Effector CD4-positive, alpha-beta T cell (primary cell): ENCODE measurements at regions not wholly inside any gene's neighbourhood (a gene's known extent, or its start where the extent isn't known, plus 50 kb on each side); places are given as distances from the start of the nearest gene placed in this dataset.

ENCODE experiments used
- DNase-seq: peaks from one replicate; pipeline ENCODE4 v3.0.0-alpha.2; 2020

DNA sequence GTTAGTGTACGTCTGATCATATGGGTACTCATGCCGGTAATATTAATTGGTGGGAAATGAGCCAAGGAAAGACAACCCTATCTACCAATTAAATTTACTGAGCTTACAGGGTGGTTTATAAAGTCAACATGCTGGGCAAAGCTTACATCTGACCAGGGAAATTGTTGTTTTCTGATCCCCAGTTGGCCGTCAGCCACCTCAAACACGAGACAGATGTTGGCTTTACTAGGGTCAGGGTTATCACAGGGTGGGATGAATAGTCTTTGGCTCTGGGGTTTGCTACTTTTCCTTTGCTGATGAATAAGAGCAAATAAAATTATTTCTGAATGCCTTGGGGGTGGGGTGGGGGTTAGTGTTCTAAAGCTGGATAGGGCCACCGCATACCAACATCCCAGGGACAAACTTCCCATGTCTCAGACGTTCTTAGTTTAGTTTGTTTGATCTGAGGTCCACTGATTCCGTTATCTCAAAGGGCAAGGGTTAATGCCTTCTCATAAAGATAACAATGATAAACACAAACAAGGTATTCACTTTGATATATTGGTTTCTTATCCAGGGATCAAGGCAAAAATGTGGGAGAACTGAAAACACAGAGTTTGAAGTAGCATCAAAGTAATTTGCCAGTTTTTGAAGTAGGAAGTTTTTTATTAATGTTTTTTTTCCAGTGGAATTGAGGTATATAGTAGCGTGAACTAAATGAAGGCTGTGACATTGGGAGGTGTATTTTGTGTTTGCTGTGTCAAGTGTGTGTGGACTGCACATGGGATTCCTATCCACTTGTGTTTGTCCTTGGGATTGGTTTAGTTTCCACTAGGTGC, 109.1 kb upstream of the RPS23 start:
- no peak for DNase-seq

- DNase-seq, result no peak
Observed at GRCh38 chr5:82386576-82386975, 108.4 kb upstream of the RPS23 start.

GRCh38 chr5:82384034-82384750, 106.0 kb upstream of the RPS23 start:
- DNase-seq, result no peak

DNA sequence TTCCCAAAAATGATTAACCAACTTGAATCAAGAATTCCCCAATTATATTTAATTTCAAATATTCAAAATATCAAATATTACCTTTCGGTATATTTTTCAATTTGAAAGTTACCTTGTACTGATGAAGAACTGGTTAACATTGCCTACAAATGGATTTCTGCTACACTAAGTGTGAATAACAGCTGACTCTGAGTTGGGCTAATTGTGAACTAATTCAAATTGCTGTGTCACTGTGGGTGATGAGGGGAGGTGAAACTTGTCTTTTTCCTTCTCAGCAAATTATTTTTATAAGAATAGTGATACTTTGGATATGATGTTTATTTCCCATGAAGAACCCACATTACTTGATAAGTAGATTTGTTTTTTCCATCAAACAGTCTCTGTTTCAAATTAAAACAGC, 103.4 kb upstream of the RPS23 start:
- DNase-seq, result no peak

DNA sequence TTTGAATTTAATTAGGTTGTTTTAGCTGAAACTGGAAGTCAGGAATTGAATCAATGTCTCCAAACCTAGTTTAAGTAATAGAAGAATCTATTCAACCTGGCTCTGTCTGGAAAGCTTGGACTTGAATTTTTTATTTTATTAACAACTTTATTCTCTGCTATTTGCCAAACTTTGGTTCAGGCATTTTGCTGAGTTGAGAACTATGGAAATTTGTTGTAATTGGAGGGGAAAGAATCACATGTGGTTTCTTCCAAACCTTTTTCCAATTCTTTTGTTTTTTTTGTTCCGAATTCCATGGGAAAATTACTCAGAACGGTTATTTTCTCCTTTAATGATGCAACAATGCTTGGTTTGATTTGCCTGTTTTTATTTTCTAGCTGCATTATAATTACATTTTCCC, 98.2 kb upstream of the RPS23 start:
- no peak for DNase-seq

DNA sequence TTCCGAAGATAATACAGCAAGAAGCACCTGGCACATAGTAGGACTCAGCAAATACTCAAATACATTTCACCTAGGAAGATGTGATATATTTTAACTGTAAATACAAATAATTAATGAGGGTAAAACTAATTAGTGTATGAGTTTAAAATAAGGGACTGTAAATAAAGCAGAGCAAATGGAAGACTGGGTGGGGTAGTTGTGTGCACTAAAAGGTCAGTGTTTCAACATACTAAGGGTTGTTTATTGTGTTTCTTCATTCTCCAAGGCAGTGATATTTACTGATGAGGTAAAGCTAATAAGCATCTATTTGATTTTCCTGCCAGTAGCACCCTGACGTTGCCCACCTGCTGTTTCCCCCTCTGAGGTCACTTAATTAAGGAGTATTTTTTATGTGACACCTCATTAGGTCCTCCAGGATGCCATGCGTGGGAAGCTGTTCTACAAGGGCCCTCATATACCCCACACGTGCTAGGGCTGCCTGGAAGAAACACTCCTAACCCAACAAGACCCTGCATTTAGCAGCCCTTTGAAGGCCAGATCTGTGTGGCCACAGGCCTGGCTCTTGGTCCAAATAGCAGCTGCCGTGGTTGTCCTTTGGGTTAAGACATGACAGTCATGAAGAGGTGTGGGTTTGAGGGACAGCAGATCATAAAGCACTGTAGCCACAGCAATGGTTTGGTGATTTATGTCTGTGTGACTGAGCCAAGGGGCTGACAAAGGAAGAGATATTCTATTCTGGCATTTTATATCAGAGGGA, 97.5 kb upstream of the RPS23 start:
- DNase-seq, result no peak

DNA sequence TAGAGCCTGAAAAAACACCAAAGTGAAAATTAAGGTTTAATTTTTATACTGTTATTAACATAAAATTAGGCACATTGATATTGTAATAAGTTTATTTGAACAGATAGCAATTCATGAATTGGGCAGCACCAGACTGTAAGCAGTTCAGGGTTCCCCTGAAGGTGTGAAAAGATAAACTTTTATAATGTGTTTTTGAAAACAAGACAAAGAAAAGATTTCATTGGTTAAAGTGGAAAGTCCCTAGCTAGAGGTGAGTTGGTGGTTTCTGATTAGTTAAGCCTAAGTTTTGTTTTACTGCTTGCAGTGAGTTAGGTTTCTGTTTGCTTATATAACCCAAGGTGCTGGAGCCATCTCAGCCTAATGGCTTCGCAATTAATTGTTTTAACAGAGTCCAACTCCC, 96.5 kb upstream of the RPS23 start:
- no peak for DNase-seq

DNA sequence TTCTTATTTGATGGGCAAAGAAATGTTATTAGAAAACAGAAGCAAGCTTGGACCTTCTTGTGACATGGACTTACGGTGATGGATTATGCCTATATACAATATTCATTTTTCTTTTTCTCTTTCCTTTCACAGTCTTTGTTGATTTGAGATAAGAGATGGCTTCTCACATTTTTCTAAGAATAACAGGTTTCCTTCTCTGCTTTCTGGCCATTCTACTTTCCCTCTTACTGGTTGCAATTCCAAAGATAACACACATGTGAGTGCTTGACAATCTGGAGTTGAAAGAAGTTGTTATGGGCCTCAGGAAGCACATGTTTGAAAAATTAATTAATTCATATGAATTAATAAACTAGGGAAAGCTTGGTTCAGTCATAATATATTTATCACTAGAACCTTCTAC, 89.8 kb upstream of the RPS23 start:
- no peak for DNase-seq

DNA sequence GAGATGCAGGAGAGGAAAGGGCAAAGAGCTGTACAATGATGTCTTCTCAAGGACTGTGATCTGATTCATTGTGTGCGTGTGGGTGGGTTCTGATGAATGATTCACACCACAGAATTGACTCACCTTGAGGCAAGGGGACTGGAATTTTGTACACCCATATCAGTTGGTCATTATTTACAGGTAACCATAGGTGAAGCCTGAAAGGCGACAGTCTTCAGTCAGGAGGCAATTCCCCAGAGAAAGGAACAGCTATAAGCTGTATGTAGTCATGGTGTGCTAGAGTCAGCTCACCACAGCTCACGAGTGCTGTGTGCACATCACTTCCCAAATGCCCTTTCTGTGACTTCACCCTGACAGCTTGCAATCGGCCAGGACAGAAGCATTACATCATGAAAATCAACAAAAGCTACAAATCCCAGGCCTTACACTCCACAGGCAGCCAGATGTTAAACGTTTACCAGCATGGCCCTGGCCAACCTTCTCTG, 87.6 kb upstream of the RPS23 start:
- DNase-seq, result no peak

DNA sequence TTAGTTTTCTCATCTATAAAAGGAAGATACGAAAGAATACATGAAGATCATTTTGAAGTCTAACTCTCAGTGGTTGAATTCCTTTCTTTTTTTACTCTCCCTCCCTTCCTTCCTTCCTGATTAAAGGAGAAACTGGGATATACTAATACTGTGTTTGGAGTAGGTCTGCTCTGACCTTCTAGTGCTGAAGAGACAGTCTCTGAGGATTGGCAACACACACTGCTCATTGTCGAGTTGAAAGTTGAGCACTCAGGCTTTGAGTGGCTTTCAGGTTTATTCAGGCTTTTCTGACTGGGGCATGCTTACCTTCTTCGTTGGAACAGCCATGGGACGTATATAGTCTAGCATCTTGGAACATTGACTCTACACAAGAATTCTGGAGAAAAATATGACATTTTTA, 86.9 kb upstream of the RPS23 start:
- DNase-seq, result no peak

DNA sequence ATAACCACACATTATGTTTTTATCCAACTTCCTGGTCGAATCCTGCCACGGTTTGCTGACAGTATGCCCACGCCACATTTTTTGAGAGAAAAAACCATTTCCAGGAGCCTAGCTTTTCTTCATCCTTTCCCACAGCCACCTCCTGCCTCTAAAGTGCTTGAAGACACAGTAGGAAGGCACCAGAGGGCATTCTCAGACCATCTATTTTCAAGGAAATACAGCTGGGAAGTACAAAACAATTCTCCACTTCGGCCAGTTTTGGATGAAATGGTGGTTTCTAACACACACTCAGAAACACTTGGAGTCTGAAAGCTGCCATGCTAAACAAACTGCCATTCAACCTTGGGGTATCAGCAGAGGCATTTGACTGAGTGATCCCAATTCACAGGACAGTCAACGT, 86.3 kb upstream of the RPS23 start:
- DNase-seq, result no peak

DNA sequence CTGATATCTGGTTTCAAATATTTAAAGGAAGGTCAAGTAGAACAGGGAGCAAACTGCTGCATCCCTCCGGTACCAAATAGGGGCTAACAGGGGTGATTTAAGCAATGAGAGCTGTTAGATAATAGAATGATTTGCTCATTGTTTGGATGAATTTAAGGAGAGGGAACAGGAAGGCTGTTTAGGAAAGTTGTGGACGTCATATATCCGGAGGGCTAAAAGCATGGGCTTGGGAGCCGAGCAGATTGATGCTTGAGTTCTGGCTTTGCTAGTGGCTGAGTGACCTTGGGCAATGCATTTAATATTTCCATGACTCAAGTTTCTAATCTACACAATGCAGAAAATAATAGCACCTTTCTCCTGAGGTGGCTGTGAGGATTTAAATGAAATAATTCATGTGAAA, 85.4 kb upstream of the RPS23 start:
- DNase-seq, result no peak

GRCh38 chr5:82362636-82363035, 84.5 kb upstream of the RPS23 start:
- no peak for DNase-seq

GRCh38 chr5:82360022-82360421, 81.9 kb upstream of the RPS23 start:
- no peak for DNase-seq

DNA sequence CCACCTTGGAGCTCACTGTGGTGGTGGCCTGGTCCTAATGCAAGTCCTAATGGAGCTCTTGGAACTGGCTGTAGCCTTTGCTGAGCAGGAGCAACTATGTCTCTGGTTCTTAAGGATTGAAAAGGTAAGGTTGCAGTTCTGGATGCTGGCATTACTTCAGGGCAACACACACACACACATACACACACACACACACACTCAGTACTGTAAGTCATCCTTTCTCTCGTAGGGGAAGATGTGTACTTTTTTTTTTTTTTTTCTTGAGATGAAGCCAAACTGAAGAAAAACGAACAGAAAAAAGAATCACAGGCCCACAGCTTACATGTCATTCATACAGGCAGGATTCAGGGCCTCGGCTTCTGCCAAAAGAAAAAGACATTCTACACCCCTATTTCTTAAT, 81.1 kb upstream of the RPS23 start:
- DNase-seq, result no peak

DNA sequence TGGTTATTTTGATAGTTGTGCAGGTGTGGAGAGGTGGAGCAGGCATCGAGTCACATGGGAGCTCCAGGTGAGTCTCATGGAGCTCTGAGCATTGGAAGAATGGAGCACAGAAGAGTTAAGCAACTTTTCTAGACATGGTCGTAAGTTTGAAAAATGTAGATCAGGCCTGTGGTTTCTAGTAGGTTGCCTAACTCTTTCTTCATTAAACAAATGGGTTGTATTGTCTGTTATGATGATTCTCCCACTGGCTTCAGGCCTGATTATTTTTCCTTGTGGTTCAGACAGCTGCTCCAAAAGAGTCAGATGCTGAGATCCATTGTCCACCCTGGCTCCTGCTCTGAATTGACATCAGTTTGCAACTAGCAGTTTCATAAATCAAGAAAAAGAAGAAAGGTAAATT, 80.3 kb upstream of the RPS23 start:
- no peak for DNase-seq

DNA sequence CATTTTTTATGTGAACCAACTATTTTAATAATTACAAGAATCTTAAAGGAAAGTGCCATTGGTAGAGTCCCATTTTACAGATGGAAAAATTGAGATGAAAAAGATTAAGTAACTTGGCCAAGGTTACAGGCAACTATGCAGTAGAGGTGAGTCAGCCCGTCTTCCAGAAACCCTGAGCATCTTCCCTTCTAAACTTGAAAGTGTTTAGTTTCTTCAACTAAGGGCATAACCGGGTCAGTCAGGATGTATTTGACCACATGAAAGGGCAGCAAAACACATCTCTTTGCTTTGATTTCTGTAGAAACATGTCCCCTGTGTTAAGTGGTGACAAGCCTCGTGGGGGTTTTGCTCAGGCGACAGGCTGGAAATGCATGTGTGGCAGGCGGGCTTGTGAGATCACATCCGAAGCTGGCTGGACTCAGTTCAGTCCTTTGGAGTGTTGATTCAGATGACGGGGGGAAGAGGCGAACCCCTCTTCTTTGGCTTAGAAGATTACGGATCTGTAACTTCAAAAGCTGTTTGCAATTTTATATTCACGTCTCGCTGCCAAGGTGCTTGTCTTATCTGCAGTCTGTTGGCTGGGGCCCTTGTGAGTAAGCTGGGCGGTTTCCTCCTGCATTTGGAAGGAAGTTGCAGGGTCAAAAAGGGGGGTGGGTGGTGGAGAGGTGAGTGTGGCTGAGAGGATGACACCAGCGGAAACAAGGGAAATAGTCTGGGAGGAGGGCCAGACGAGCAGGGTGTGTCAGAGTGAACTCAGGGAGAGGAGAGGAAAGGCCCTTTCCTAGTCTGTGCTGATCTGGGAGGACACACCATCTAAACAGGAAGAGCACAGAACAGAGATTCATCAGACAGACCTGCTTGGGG, 78.9 kb upstream of the RPS23 start:
- peak; percentile 67 for DNase-seq

DNA sequence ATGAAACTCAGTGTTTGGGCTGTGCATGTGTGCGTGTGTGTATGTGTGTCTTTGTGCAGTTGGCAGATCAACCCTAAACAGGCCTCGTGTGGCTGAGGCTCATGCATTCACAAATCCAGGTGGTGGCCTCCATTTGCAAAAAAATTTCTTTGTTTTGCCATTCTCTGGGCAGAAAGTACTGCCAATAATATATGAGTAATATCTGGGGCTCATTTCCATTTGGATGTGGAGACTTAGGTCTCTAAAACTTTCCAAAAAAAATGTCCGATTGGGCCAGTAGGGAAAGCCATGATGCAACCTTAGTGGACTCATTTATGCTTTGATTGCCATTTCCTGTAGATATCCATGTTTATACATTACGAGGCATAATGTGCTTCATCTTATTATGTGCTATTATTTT, 77.9 kb upstream of the RPS23 start:
- DNase-seq, result no peak

DNA sequence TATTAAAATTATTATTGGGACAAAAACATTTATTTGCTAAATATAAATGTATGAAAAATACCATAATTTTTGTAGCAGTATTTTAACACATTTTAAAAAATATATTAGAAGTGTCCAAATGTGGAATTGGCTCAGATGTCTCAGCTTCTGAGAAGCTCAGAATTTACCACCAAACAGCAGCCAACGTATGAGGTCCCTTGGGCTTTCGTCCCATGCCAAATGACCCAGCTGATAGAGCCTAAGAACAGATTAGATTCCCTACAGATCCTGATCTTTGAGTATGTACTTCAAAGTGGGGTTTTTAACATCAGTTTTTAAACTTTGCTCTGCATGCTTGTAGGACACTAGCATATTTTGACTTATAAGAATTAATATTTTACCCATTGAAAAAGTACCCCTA, 77.3 kb upstream of the RPS23 start:
- DNase-seq, result no peak

GRCh38 chr5:82355053-82355452, 76.9 kb upstream of the RPS23 start:
- DNase-seq, result no peak

DNA sequence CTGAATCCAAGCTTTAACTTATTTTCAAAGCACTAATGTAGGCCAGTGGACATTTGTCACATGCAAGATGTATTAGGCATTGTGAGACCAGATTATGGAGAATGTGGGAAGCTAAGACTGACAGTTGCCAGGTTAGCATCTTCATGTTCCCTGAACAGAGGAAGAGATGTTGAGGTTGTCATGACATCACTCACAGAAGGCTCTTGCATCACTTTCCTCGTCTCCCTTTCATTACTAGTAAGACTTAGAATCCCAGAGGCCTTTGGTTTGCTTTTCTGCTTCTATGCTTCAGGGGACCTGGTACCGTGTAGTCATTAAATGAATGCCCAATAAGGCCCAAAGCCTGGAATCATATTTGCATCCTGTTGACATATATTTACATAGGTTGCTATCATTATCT, 76.4 kb upstream of the RPS23 start:
- DNase-seq, result no peak

GRCh38 chr5:82353522-82353921, 75.4 kb upstream of the RPS23 start:
- DNase-seq, result no peak
